ENCODE measurements at regions not wholly inside any gene's neighbourhood (a gene's known extent, or its start where the extent isn't known, plus 50 kb on each side); places are given as distances from the start of the nearest gene placed in this dataset.

- TF ChIP-seq CTCF (IDR thresholded peaks at IDR 0.05) (no peak), POLR2A (IDR thresholded peaks at IDR 0.05) (no peak)
Observed at GRCh38 chr1:78408810-78409209, 82.0 kb upstream of the PTGFR start.

Data from heart left ventricle (tissue), 13 donors.